NCI-H524 treated with DMSO at 0.1 percent for 48 hours (cell line): ENCODE measurements at regions not wholly inside any gene's neighbourhood (a gene's known extent, or its start where the extent isn't known, plus 50 kb on each side); places are given as distances from the start of the nearest gene placed in this dataset.

Experiments used
- DNase-seq: peaks from one replicate; lab custom pipeline; 2025; lab: John Stamatoyannopoulos, UW

GRCh38 chr3:118435851-118436350, 598.7 kb downstream of the IGSF11 start:
- no peak for DNase-seq

- DNase-seq, result no peak
Observed at GRCh38 chr3:118436697-118437262, 597.9 kb downstream of the IGSF11 start.

- no peak for DNase-seq
Observed at GRCh38 chr3:118445036-118445435, 589.6 kb downstream of the IGSF11 start.

GRCh38 chr3:118447339-118447738, 587.3 kb downstream of the IGSF11 start:
- no peak for DNase-seq

- DNase-seq, result no peak
Observed at GRCh38 chr3:118466795-118467330, 567.8 kb downstream of the IGSF11 start.

GRCh38 chr3:118468801-118469200, 565.8 kb downstream of the IGSF11 start:
- no peak for DNase-seq

GRCh38 chr3:118472586-118472985, 562.1 kb downstream of the IGSF11 start:
- DNase-seq, result no peak

GRCh38 chr3:118473343-118473742, 561.3 kb downstream of the IGSF11 start:
- DNase-seq, result no peak

GRCh38 chr3:118476885-118477618, 557.6 kb downstream of the IGSF11 start:
- DNase-seq, result no peak

GRCh38 chr3:118477768-118478167, 556.9 kb downstream of the IGSF11 start:
- no peak for DNase-seq

GRCh38 chr3:118478706-118479276, 555.9 kb downstream of the IGSF11 start:
- no peak for DNase-seq

GRCh38 chr3:118479376-118479775, 555.3 kb downstream of the IGSF11 start:
- DNase-seq, result no peak

- no peak for DNase-seq
Observed at GRCh38 chr3:118480101-118480860, 554.4 kb downstream of the IGSF11 start.

- DNase-seq, result no peak
Observed at GRCh38 chr3:118485693-118486092, 549.0 kb downstream of the IGSF11 start.

GRCh38 chr3:118487734-118488133, 546.9 kb downstream of the IGSF11 start:
- no peak for DNase-seq

- DNase-seq, result no peak
Observed at GRCh38 chr3:118488732-118489131, 545.9 kb downstream of the IGSF11 start.

GRCh38 chr3:118495206-118495605, 539.4 kb downstream of the IGSF11 start:
- DNase-seq, result no peak

- DNase-seq, result no peak
Observed at GRCh38 chr3:118497274-118497673, 537.4 kb downstream of the IGSF11 start.

- DNase-seq, result peak; percentile 29
Observed at GRCh38 chr3:118501152-118501551, 533.5 kb downstream of the IGSF11 start.

GRCh38 chr3:118504906-118505305, 529.7 kb downstream of the IGSF11 start:
- DNase-seq, result no peak

GRCh38 chr3:118505784-118506183, 528.9 kb downstream of the IGSF11 start:
- DNase-seq, result no peak

GRCh38 chr3:118511402-118511801, 523.2 kb downstream of the IGSF11 start:
- no peak for DNase-seq
